ENCODE measurements at regions not wholly inside any gene's neighbourhood (a gene's known extent, or its start where the extent isn't known, plus 50 kb on each side); places are given as distances from the start of the nearest gene placed in this dataset.

- WGBS, 2 donors, result 33 to 39% methylated on average over 1 of the region's 1 CpG
- no peak for DNase-seq
- intact Hi-C loops (cut with DNase I; ENCODE audit: low total_unique reads), result no loop called here
Measured at GRCh38 chr2:186129767-186130581, 356.1 kb upstream of the ZC3H15 start.

GRCh38 chr2:186130748-186131641, 355.1 kb upstream of the ZC3H15 start:
- no peak for DNase-seq
- H3K27me3 ChIP-seq, result no peaks in the 10 kb centered on the region
- H3K9me3 ChIP-seq, result no peaks in the 10 kb centered on the region
- intact Hi-C loops (cut with DNase I; ENCODE audit: low total_unique reads), result no loop called here
- H3K36me3 ChIP-seq (ENCODE audit: low read depth, missing control alignments), result no peaks in the 10 kb centered on the region
- 73 to 78% methylated on average over 3 of the region's 3 CpGs for WGBS, 2 donors
- no peak overlapping the region for H3K4me3 ChIP-seq
- no peak overlapping the region for H3K27ac ChIP-seq
- TF ChIP-seq POLR2A (IDR thresholded peaks at IDR 0.05), result no peak
- no peak for TF ChIP-seq CTCF (IDR thresholded peaks at IDR 0.05)
- H3K4me1 ChIP-seq, result no peaks in the 10 kb centered on the region

More at GRCh38 chr2:186129767-186130581, 356.1 kb upstream of the ZC3H15 start:
- H3K4me1 ChIP-seq, result no peaks in the 10 kb centered on the region
- H3K4me3 ChIP-seq, result no peak overlapping the region
- no peaks in the 10 kb centered on the region for H3K27me3 ChIP-seq
- H3K9me3 ChIP-seq, result no peaks in the 10 kb centered on the region
- TF ChIP-seq POLR2A (IDR thresholded peaks at IDR 0.05) (no peak), CTCF (IDR thresholded peaks at IDR 0.05) (no peak)
- H3K27ac ChIP-seq, result no peak overlapping the region
- H3K36me3 ChIP-seq (ENCODE audit: low read depth, missing control alignments), result no peaks in the 10 kb centered on the region

GRCh38 chr2:186135686-186136085, 350.4 kb upstream of the ZC3H15 start:
- Histone ChIP-seq H3K27me3 (no peaks in the 10 kb centered on the region), H3K4me1 (no peaks in the 10 kb centered on the region), H3K27ac (no peak overlapping the region), H3K36me3 (ENCODE audit: low read depth, missing control alignments) (no peaks in the 10 kb centered on the region), H3K4me3 (no peak overlapping the region), H3K9me3 (no peaks in the 10 kb centered on the region)
- TF ChIP-seq CTCF (IDR thresholded peaks at IDR 0.05) (no peak), POLR2A (IDR thresholded peaks at IDR 0.05) (no peak)
- WGBS, 2 donors, result 76 to 94% methylated on average over 1 of the region's 1 CpG
- no peak for DNase-seq
- intact Hi-C loops (cut with DNase I; ENCODE audit: low total_unique reads), result no loop called here

GRCh38 chr2:186136860-186137259, 349.2 kb upstream of the ZC3H15 start:
- no peak overlapping the region for H3K27ac ChIP-seq
- no peak overlapping the region for H3K4me3 ChIP-seq
- DNase-seq, result no peak
- TF ChIP-seq CTCF (IDR thresholded peaks at IDR 0.05) (no peak), POLR2A (IDR thresholded peaks at IDR 0.05) (no peak)
- intact Hi-C loops (cut with DNase I; ENCODE audit: low total_unique reads), result no loop called here
- H3K27me3 ChIP-seq, result no peaks in the 10 kb centered on the region
- no peaks in the 10 kb centered on the region for H3K4me1 ChIP-seq
- no peaks in the 10 kb centered on the region for H3K9me3 ChIP-seq
- H3K36me3 ChIP-seq (ENCODE audit: low read depth, missing control alignments), result no peaks in the 10 kb centered on the region
